ENCODE measurements at regions not wholly inside any gene's neighbourhood (a gene's known extent, or its start where the extent isn't known, plus 50 kb on each side); places are given as distances from the start of the nearest gene placed in this dataset.

GRCh38 chr18:43507842-43508481, 230.7 kb upstream of the SYT4 start:
- H3K36me3 ChIP-seq: no peaks in the 10 kb centered on the region
- H3K9me3 ChIP-seq: peaks cover 8% of the 10 kb centered on the region
- H3K4me1 ChIP-seq (ENCODE audit: control insufficient read depth in 1 of 2, low read depth in 2 of 2): no peaks in the 10 kb centered on the region
- H3K27ac ChIP-seq: no peak overlapping the region
- ATAC-seq (ENCODE audit: insufficient number of reproducible peaks, low FRiP score, low read depth) (no peak), DNase-seq (ENCODE audit: low spot score) (no peak)
- no peak for TF ChIP-seq CTCF (IDR thresholded peaks at IDR 0.05)
- H3K4me3 ChIP-seq: no peak overlapping the region
- H3K27me3 ChIP-seq (replicated peaks; ENCODE audit: insufficient read depth): no peaks in the 10 kb centered on the region

- ATAC-seq (ENCODE audit: insufficient number of reproducible peaks, low FRiP score, low read depth) (no peak), DNase-seq (ENCODE audit: low spot score) (no peak)
- no peaks in the 10 kb centered on the region for H3K4me1 ChIP-seq (ENCODE audit: control insufficient read depth in 1 of 2, low read depth in 2 of 2)
- no peak overlapping the region for H3K4me3 ChIP-seq
- peaks cover 3% of the 10 kb centered on the region for H3K9me3 ChIP-seq
- H3K36me3 ChIP-seq: no peaks in the 10 kb centered on the region
- TF ChIP-seq CTCF (IDR thresholded peaks at IDR 0.05): no peak
- H3K27ac ChIP-seq: no peak overlapping the region
- H3K27me3 ChIP-seq (replicated peaks; ENCODE audit: insufficient read depth): no peaks in the 10 kb centered on the region
These were observed 237.5 kb upstream of the SYT4 start for GRCh38 chr18:43514747-43515146.

GRCh38 chr18:43515481-43515880, 238.2 kb upstream of the SYT4 start:
- no peak for DNase-seq (ENCODE audit: low spot score)

GRCh38 chr18:43524260-43524659, 247.0 kb upstream of the SYT4 start:
- Histone ChIP-seq H3K4me1 (ENCODE audit: control insufficient read depth in 1 of 2, low read depth in 2 of 2) (no peaks in the 10 kb centered on the region), H3K4me3 (no peak overlapping the region), H3K36me3 (no peaks in the 10 kb centered on the region), H3K27me3 (replicated peaks; ENCODE audit: insufficient read depth) (no peaks in the 10 kb centered on the region), H3K9me3 (no peaks in the 10 kb centered on the region), H3K27ac (no peak overlapping the region)
- TF ChIP-seq CTCF (IDR thresholded peaks at IDR 0.05): no peak
- no peak for DNase-seq (ENCODE audit: low spot score)
- ATAC-seq (ENCODE audit: insufficient number of reproducible peaks, low FRiP score, low read depth): no peak

More at GRCh38 chr18:43515481-43515880, 238.2 kb upstream of the SYT4 start:
- H3K9me3 ChIP-seq: peaks cover 3% of the 10 kb centered on the region
- H3K4me3 ChIP-seq: no peak overlapping the region
- no peaks in the 10 kb centered on the region for H3K4me1 ChIP-seq (ENCODE audit: control insufficient read depth in 1 of 2, low read depth in 2 of 2)
- no peaks in the 10 kb centered on the region for H3K36me3 ChIP-seq
- no peaks in the 10 kb centered on the region for H3K27me3 ChIP-seq (replicated peaks; ENCODE audit: insufficient read depth)
- TF ChIP-seq CTCF (IDR thresholded peaks at IDR 0.05): no peak
- no peak overlapping the region for H3K27ac ChIP-seq
- no peak for ATAC-seq (ENCODE audit: insufficient number of reproducible peaks, low FRiP score, low read depth)

- H3K4me1 ChIP-seq (ENCODE audit: control insufficient read depth in 1 of 2, low read depth in 2 of 2): no peaks in the 10 kb centered on the region
- TF ChIP-seq CTCF (IDR thresholded peaks at IDR 0.05): no peak
- ATAC-seq (ENCODE audit: insufficient number of reproducible peaks, low FRiP score, low read depth): no peak
These were observed 247.9 kb upstream of the SYT4 start for GRCh38 chr18:43525169-43525568.

More at GRCh38 chr18:43525169-43525568, 247.9 kb upstream of the SYT4 start:
- no peaks in the 10 kb centered on the region for H3K27me3 ChIP-seq (replicated peaks; ENCODE audit: insufficient read depth)
- no peaks in the 10 kb centered on the region for H3K9me3 ChIP-seq
- no peak overlapping the region for H3K27ac ChIP-seq
- H3K36me3 ChIP-seq: no peaks in the 10 kb centered on the region
- H3K4me3 ChIP-seq: no peak overlapping the region
- no peak for DNase-seq (ENCODE audit: low spot score)

Data from thoracic aorta (tissue), 2 donors.